Mesothelial cell of epicardium (in vitro differentiated cells): ENCODE measurements at regions not wholly inside any gene's neighbourhood (a gene's known extent, or its start where the extent isn't known, plus 50 kb on each side); places are given as distances from the start of the nearest gene placed in this dataset.

Experiments used
- DNase-seq, 2 experiments: peaks; one replicate each; pipeline ENCODE4 v3.0.0; 2021; ENCODE audit warnings: low spot score in 2 of 2; ENCODE audit not compliant: unreplicated experiment in 2 of 2
- H3K27ac Mint-ChIP-seq: 2 replicates; pipeline ENCODE4 v1.8.0; 2021; ENCODE audit warnings: mixed read lengths
- H3K27me3 Mint-ChIP-seq: 2 replicates; pipeline ENCODE4 v1.8.0; 2021; ENCODE audit warnings: low read depth, mixed read lengths
- H3K36me3 Mint-ChIP-seq: 2 replicates; pipeline ENCODE4 v1.8.0; 2021; ENCODE audit warnings: mixed read lengths
- H3K4me1 Mint-ChIP-seq: 2 replicates; pipeline ENCODE4 v1.8.0; 2021; ENCODE audit warnings: mixed read lengths
- H3K4me3 Mint-ChIP-seq: 2 replicates; pipeline ENCODE4 v1.8.0; 2021; ENCODE audit warnings: mild to moderate bottlenecking, moderate library complexity, mixed read lengths
- H3K9me3 Mint-ChIP-seq: 2 replicates; pipeline ENCODE4 v1.8.0; 2021; ENCODE audit warnings: mixed read lengths
- CTCF ChIP-seq: fragments of 200-600 bp; sonication (generic); IDR thresholded peaks from one replicate; pipeline ENCODE4 v1.5.0; 2021; ENCODE audit warnings: antibody characterized with exemption; ENCODE audit not compliant: unreplicated experiment

GRCh38 chr4:152102436-152103000 is 341.7 kb upstream of the GATB start:
- Mint-ChIP-seq H3K9me3 (no peaks in the 10 kb centered on the region), H3K27ac (peak overlapping the region; percentile 80), H3K4me3 (no peak overlapping the region), H3K36me3 (no peaks in the 10 kb centered on the region), H3K27me3 (no peaks in the 10 kb centered on the region), H3K4me1 (peaks cover 50% of the 10 kb centered on the region)
- TF ChIP-seq CTCF = no peak
- no peak for DNase-seq

- Mint-ChIP-seq H3K9me3 (no peaks in the 10 kb centered on the region), H3K27ac (peak overlapping the region; percentile 81), H3K27me3 (no peaks in the 10 kb centered on the region), H3K36me3 (no peaks in the 10 kb centered on the region), H3K4me3 (no peak overlapping the region), H3K4me1 (peaks cover 49% of the 10 kb centered on the region)
- TF ChIP-seq CTCF = no peak
- no peak for DNase-seq
Observed at GRCh38 chr4:152101556-152102435, 341.0 kb upstream of the GATB start.

- peak overlapping the region; percentile 17 for H3K27ac Mint-ChIP-seq
- no peak for TF ChIP-seq CTCF
- peaks cover 40% of the 10 kb centered on the region for H3K4me1 Mint-ChIP-seq
- no peak for DNase-seq
- H3K9me3 Mint-ChIP-seq = no peaks in the 10 kb centered on the region
- no peaks in the 10 kb centered on the region for H3K27me3 Mint-ChIP-seq
- H3K4me3 Mint-ChIP-seq = no peak overlapping the region
- no peaks in the 10 kb centered on the region for H3K36me3 Mint-ChIP-seq
Observed at GRCh38 chr4:152100379-152101201, 339.8 kb upstream of the GATB start.

GRCh38 chr4:152099981-152100378 is 339.2 kb upstream of the GATB start:
- no peak for DNase-seq
- no peaks in the 10 kb centered on the region for H3K27me3 Mint-ChIP-seq
- TF ChIP-seq CTCF = no peak
- no peak overlapping the region for H3K27ac Mint-ChIP-seq
- H3K4me3 Mint-ChIP-seq = no peak overlapping the region
- peaks cover 36% of the 10 kb centered on the region for H3K4me1 Mint-ChIP-seq
- H3K9me3 Mint-ChIP-seq = no peaks in the 10 kb centered on the region
- no peaks in the 10 kb centered on the region for H3K36me3 Mint-ChIP-seq

GRCh38 chr4:152099555-152099954 is 338.7 kb upstream of the GATB start:
- DNase-seq = no peak
- Mint-ChIP-seq H3K9me3 (no peaks in the 10 kb centered on the region), H3K4me3 (no peak overlapping the region), H3K36me3 (no peaks in the 10 kb centered on the region), H3K4me1 (peaks cover 32% of the 10 kb centered on the region), H3K27ac (no peak overlapping the region), H3K27me3 (no peaks in the 10 kb centered on the region)
- no peak for TF ChIP-seq CTCF
